Fibroblast of the aortic adventitia (primary cell): ENCODE measurements at regions not wholly inside any gene's neighbourhood (a gene's known extent, or its start where the extent isn't known, plus 50 kb on each side); places are given as distances from the start of the nearest gene placed in this dataset.

Experiments used
- DNase-seq: peaks from one replicate; pipeline ENCODE4 v3.0.0-alpha.2; 2010; ENCODE audit warnings: low read depth
- H3K4me3 ChIP-seq: 2 replicates; pipeline ENCODE4 v1.5.1; 2011; ENCODE audit warnings: low read depth, mild to moderate bottlenecking, control low read depth, low read length, moderate library complexity
- CTCF ChIP-seq: IDR thresholded peaks from 2 replicates; pipeline ENCODE4 v1.5.1; 2011; ENCODE audit warnings: mild to moderate bottlenecking, low read length, control low read depth, inconsistent platforms; ENCODE audit not compliant: insufficient read depth

GRCh38 chr16:73793871-73794437 lies 502.7 kb upstream of the PSMD7 start:
- DNase-seq = no peak
- H3K4me3 ChIP-seq = no peak overlapping the region
- TF ChIP-seq CTCF = no peak

- H3K4me3 ChIP-seq = no peak overlapping the region
- TF ChIP-seq CTCF = no peak
- DNase-seq = no peak
These were observed 503.4 kb upstream of the PSMD7 start for GRCh38 chr16:73793260-73793659.

GRCh38 chr16:73792199-73793020 lies 504.2 kb upstream of the PSMD7 start:
- H3K4me3 ChIP-seq = no peak overlapping the region
- no peak for TF ChIP-seq CTCF
- DNase-seq = no peak

GRCh38 chr16:73781297-73781696 lies 515.3 kb upstream of the PSMD7 start:
- H3K4me3 ChIP-seq = no peak overlapping the region
- no peak for TF ChIP-seq CTCF
- DNase-seq = no peak

- DNase-seq = no peak
- TF ChIP-seq CTCF = no peak
- no peak overlapping the region for H3K4me3 ChIP-seq
These were observed 517.7 kb upstream of the PSMD7 start for GRCh38 chr16:73778887-73779286.

GRCh38 chr16:73775841-73776388 lies 520.7 kb upstream of the PSMD7 start:
- no peak overlapping the region for H3K4me3 ChIP-seq
- DNase-seq = no peak

More at GRCh38 chr16:73775841-73776388, 520.7 kb upstream of the PSMD7 start:
- TF ChIP-seq CTCF = no peak
